ENCODE measurements at regions not wholly inside any gene's neighbourhood (a gene's known extent, or its start where the extent isn't known, plus 50 kb on each side); places are given as distances from the start of the nearest gene placed in this dataset.
A peak's percentile ranks its signal among the peaks of the same experiment; 100 is the strongest.

DNA sequence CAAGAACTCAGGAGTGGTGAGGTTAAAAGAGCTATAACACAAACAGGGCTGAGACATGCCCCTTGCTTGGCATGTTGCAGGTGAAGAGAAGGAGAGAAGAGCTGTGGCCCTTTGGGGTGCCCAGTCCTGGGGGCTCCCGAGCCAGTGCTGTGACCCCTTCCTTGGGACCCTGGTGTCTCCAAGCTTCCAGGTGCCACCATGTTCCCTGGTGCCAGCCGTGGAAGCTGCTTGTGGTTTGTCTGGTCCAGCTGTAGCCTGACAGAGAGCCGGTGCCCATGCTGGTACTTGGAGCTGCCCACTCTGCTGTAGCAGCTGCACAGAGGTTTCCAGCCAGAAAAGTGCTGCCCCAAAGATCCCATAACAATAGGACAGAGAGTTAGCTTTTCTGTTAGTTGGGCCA lies 159.2 kb upstream of the SLC38A2 start:
- Mint-ChIP-seq H3K4me3 (no peak overlapping the region), H3K9me3 (peaks cover 18% of the 10 kb centered on the region), H3K27ac (no peak overlapping the region), H3K36me3 (ENCODE audit: low read depth) (peaks cover 6% of the 10 kb centered on the region), H3K27me3 (ENCODE audit: low read depth, poor library complexity) (peaks cover 5% of the 10 kb centered on the region), H3K4me1 (peaks cover 20% of the 10 kb centered on the region)
- TF ChIP-seq, protein P1, sequence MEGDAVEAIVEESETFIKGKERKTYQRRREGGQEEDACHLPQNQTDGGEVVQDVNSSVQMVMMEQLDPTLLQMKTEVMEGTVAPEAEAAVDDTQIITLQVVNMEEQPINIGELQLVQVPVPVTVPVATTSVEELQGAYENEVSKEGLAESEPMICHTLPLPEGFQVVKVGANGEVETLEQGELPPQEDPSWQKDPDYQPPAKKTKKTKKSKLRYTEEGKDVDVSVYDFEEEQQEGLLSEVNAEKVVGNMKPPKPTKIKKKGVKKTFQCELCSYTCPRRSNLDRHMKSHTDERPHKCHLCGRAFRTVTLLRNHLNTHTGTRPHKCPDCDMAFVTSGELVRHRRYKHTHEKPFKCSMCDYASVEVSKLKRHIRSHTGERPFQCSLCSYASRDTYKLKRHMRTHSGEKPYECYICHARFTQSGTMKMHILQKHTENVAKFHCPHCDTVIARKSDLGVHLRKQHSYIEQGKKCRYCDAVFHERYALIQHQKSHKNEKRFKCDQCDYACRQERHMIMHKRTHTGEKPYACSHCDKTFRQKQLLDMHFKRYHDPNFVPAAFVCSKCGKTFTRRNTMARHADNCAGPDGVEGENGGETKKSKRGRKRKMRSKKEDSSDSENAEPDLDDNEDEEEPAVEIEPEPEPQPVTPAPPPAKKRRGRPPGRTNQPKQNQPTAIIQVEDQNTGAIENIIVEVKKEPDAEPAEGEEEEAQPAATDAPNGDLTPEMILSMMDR (IDR thresholded peaks at IDR 0.05): no peak
- no peak for DNase-seq

DNA sequence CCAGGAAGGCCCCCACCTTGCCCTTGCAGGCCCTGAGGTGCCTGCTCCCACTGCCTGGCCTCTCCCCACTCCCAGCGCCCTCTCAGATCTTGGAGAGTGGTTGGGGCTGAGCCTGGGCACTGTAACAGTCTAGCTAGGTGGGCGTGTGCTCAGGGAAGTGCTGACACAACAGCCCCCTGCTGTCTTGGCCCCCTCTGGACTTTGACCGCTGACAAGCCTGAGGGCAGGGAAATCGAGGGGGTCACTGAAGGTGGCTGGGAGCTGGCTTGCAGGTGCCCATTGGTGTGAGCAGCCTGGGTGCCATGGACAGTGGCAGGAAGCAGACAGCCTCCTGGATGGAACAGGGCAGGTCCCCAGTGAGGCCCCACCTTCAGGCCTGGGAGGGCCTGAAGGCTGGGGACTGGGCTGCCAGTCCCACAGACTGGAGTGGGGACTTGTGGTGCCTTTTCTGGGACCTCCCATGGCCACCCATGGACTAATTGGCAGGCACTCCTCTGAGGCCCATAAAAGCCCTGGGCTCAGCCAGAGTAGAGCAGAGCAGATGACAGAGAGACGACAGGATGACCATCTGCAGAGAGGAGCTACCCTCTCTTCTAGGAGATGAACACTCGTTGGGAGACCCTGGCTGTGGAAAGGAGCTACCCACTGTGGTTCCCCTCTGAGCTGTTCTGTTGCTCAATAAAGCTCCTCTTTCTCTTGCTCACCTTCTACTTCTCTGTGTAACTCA lies 158.6 kb upstream of the SLC38A2 start:
- Mint-ChIP-seq H3K9me3 (peaks cover 18% of the 10 kb centered on the region), H3K4me1 (peaks cover 15% of the 10 kb centered on the region)
- TF ChIP-seq, protein P1 (IDR thresholded peaks at IDR 0.05): no peak

DNA sequence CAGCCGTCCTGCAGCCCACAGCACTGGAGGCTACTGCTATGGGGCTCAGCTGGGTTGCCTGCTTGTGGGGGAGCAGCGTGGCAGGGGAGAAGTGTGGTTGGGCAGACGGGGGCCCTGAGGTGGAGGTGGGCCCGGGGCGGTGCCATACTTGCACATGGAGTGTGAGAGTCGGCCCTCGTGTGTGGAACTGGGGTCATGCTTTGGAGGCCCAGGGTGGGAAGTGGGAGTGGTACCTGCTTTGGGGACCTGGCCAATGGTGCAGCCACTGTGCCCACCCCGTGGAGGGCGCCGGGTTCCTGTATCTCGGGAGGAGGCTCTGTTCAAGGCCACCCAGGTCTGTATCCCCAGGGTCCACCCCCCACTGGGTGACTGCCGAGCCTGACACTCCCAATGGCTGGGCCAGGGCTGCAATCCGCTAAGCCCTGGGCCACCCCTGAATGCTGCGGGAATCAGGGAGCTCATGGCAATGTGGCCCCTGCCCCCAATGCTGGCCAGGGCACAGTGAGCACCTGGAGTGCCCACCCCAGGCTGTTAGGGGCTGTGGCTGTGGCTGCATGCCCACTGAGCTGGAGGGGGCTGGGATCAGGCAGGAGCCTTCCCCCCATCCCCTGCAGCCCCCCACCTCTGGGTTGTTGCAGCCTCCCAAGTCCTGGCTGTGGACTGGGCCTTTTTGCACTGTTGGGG lies 157.9 kb upstream of the SLC38A2 start:
- Mint-ChIP-seq H3K9me3 (peaks cover 18% of the 10 kb centered on the region), H3K27me3 (ENCODE audit: low read depth, poor library complexity) (peaks cover under 1% of the 10 kb centered on the region), H3K36me3 (ENCODE audit: low read depth) (peaks cover 6% of the 10 kb centered on the region), H3K4me3 (no peak overlapping the region), H3K4me1 (peaks cover 8% of the 10 kb centered on the region), H3K27ac (no peak overlapping the region)
- TF ChIP-seq, protein P1 (IDR thresholded peaks at IDR 0.05): no peak
- no peak for DNase-seq

More for the DNA sequence above, 158.6 kb upstream of the SLC38A2 start:
- Mint-ChIP-seq H3K36me3 (ENCODE audit: low read depth) (peaks cover 6% of the 10 kb centered on the region), H3K27ac (no peak overlapping the region), H3K4me3 (no peak overlapping the region), H3K27me3 (ENCODE audit: low read depth, poor library complexity) (peaks cover 5% of the 10 kb centered on the region)
- no peak for DNase-seq

DNA sequence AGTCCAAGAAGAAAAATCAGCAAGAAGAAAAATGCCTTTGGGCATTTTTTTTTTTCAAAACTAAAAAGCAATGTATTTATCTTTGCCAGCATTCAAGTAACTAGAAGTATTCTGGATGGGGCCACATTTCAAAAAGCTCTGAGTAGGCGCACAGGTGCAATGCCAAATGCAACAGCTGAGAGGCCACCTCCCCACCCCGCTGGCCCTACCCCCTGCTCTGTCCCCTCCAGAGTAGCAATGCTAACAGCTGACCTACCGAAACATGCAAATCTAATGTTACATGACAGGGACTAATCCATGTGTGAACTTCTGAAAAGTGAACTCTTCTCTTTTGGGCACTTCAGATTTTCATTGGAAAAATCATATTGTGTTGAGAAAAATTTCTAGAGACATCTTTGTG lies 153.7 kb upstream of the SLC38A2 start:
- Mint-ChIP-seq H3K4me3 (no peak overlapping the region), H3K9me3 (peaks cover 18% of the 10 kb centered on the region), H3K36me3 (ENCODE audit: low read depth) (peaks cover 6% of the 10 kb centered on the region), H3K27ac (no peak overlapping the region), H3K27me3 (ENCODE audit: low read depth, poor library complexity) (peaks cover 4% of the 10 kb centered on the region), H3K4me1 (peaks cover 15% of the 10 kb centered on the region)
- no peak for DNase-seq
- TF ChIP-seq, protein P1 (IDR thresholded peaks at IDR 0.05): no peak

DNA sequence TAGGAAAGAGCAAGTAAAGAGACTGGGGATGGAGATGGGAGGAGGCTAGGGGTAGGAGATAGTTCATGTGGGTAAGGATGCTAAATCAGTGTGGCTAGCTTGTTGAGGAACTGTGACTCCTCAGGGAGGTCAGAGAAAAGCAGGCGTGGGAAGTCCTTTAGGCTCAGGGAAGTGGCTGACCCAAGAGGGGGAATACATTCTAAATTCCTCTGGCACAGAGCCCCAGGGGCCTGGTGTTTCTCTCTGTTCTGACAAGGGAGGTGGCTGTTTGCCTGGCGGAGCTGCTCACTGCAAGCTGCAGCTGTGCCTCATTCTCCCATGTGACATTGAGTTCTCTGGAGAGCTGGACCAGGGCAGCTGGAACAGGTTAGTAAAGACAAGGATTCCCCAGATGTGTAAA lies 152.2 kb upstream of the SLC38A2 start:
- TF ChIP-seq, protein P1 (IDR thresholded peaks at IDR 0.05): no peak
- Mint-ChIP-seq H3K36me3 (ENCODE audit: low read depth) (peaks cover 6% of the 10 kb centered on the region), H3K9me3 (peaks cover 18% of the 10 kb centered on the region), H3K4me3 (no peak overlapping the region), H3K27me3 (ENCODE audit: low read depth, poor library complexity) (peaks cover 4% of the 10 kb centered on the region), H3K27ac (peak overlapping the region; percentile 3), H3K4me1 (peaks cover 29% of the 10 kb centered on the region)
- DNase-seq: no peak

Data from nephron progenitor cell (in vitro differentiated cells).